KMS-11 (cell line): ENCODE measurements at regions not wholly inside any gene's neighbourhood (a gene's known extent, or its start where the extent isn't known, plus 50 kb on each side); places are given as distances from the start of the nearest gene placed in this dataset.

Experiments
- H2AFZ ChIP-seq: fragments of 200-600 bp; sonication (generic); 2 replicates; pipeline ENCODE4 v1.6.1; 2016; ENCODE audit warnings: antibody characterized with exemption, mixed run types, low read depth
- H3K27ac ChIP-seq: fragments of 200-600 bp; sonication (generic); 2 replicates; pipeline ENCODE4 v1.6.1; 2016; ENCODE audit warnings: mild to moderate bottlenecking, mixed run types
- H3K27me3 ChIP-seq: fragments of 200-600 bp; sonication (generic); 2 replicates; pipeline ENCODE4 v1.6.1; 2017; ENCODE audit warnings: mild to moderate bottlenecking, low read depth, mixed run types, moderate library complexity; ENCODE audit not compliant: insufficient read depth
- H3K36me3 ChIP-seq: fragments of 200-600 bp; sonication (generic); 2 replicates; pipeline ENCODE4 v1.6.1; 2017; ENCODE audit warnings: mild to moderate bottlenecking, mixed run types; ENCODE audit not compliant: insufficient read depth
- H3K4me1 ChIP-seq: fragments of 200-600 bp; sonication (generic); 2 replicates; pipeline ENCODE4 v1.6.1; 2016; ENCODE audit warnings: mild to moderate bottlenecking, low read depth, mixed run types; ENCODE audit not compliant: poor library complexity, severe bottlenecking
- H3K4me2 ChIP-seq: fragments of 200-600 bp; sonication (generic); 2 replicates; pipeline ENCODE4 v1.7.0; 2016; ENCODE audit warnings: mild to moderate bottlenecking, mixed run types
- H3K4me3 ChIP-seq: fragments of 200-600 bp; sonication (generic); IDR thresholded peaks from 2 replicates; pipeline ENCODE4 v1.6.1; 2017; ENCODE audit warnings: low read depth, low read length, mixed read lengths; ENCODE audit not compliant: insufficient read depth
- H3K79me2 ChIP-seq: fragments of 200-600 bp; sonication (generic); 2 replicates; pipeline ENCODE4 v1.6.1; 2016; ENCODE audit warnings: low read depth, mixed run types; ENCODE audit not compliant: insufficient read depth
- H3K9ac ChIP-seq: fragments of 200-600 bp; sonication (generic); 2 replicates; pipeline ENCODE4 v1.6.1; 2016; ENCODE audit warnings: mild to moderate bottlenecking, mixed run types
- H4K20me1 ChIP-seq: fragments of 200-600 bp; sonication (generic); 2 replicates; pipeline ENCODE4 v1.6.1; 2016; ENCODE audit warnings: mild to moderate bottlenecking, mixed run types; ENCODE audit not compliant: insufficient read depth
- CTCF ChIP-seq: fragments of 200-600 bp; sonication (generic); conservative IDR thresholded peaks from 2 replicates; pipeline ENCODE4 v1.6.1; 2017; ENCODE audit warnings: low read depth, mild to moderate bottlenecking, antibody characterized with exemption, low read length, moderate library complexity, mixed read lengths

- H3K27ac ChIP-seq: no peak overlapping the region
- no peaks in the 10 kb centered on the region for H4K20me1 ChIP-seq
- H3K4me1 ChIP-seq: no peaks in the 10 kb centered on the region
- no peaks in the 10 kb centered on the region for H3K36me3 ChIP-seq
- no peak for TF ChIP-seq CTCF
- H3K27me3 ChIP-seq: no peaks in the 10 kb centered on the region
- H3K79me2 ChIP-seq: no peaks in the 10 kb centered on the region
- H3K4me2 ChIP-seq: no peak overlapping the region
- H2AFZ ChIP-seq: no peak overlapping the region
- H3K4me3 ChIP-seq: no peak overlapping the region
- no peak overlapping the region for H3K9ac ChIP-seq
These were observed 265.6 kb downstream of the PHF14 start for GRCh38 chr7:11239316-11239715.

DNA sequence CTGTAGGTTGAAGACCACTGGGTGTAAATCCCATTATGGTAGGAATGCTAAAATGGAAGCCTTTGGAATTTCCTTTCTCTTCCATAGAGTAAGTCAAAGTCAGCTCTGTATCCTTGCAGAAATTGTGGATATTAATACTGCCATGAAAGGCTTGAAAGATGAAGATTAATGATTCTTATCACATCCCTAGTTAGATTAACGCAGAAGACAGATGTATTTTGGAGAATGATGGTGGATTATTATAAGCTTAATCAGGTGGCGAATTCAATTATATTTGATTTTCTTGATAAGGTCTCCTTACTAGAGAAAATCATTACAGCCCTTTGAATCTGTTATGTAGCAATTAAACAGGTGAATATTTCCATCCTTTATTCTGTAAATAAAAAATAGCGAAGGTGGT lies 270.1 kb downstream of the PHF14 start:
- H2AFZ ChIP-seq: no peak overlapping the region
- H3K4me2 ChIP-seq: no peak overlapping the region
- no peaks in the 10 kb centered on the region for H3K36me3 ChIP-seq
- no peaks in the 10 kb centered on the region for H3K4me1 ChIP-seq
- no peak overlapping the region for H3K9ac ChIP-seq
- no peaks in the 10 kb centered on the region for H3K27me3 ChIP-seq
- H3K4me3 ChIP-seq: no peak overlapping the region
- TF ChIP-seq CTCF: no peak
- H3K27ac ChIP-seq: no peak overlapping the region
- no peaks in the 10 kb centered on the region for H3K79me2 ChIP-seq
- H4K20me1 ChIP-seq: no peaks in the 10 kb centered on the region

- H3K36me3 ChIP-seq: no peaks in the 10 kb centered on the region
- no peak overlapping the region for H3K27ac ChIP-seq
- H2AFZ ChIP-seq: no peak overlapping the region
- no peaks in the 10 kb centered on the region for H3K79me2 ChIP-seq
- H3K27me3 ChIP-seq: no peaks in the 10 kb centered on the region
- H3K4me1 ChIP-seq: no peaks in the 10 kb centered on the region
- H4K20me1 ChIP-seq: no peaks in the 10 kb centered on the region
- TF ChIP-seq CTCF: no peak
- no peak overlapping the region for H3K9ac ChIP-seq
- no peak overlapping the region for H3K4me3 ChIP-seq
- no peak overlapping the region for H3K4me2 ChIP-seq
These were observed 270.5 kb downstream of the PHF14 start for GRCh38 chr7:11244149-11244548.

- Histone ChIP-seq H3K9ac (no peak overlapping the region), H3K79me2 (no peaks in the 10 kb centered on the region), H3K27ac (no peak overlapping the region), H3K4me3 (no peak overlapping the region), H2AFZ (no peak overlapping the region), H3K36me3 (no peaks in the 10 kb centered on the region), H4K20me1 (no peaks in the 10 kb centered on the region), H3K4me2 (no peak overlapping the region), H3K27me3 (no peaks in the 10 kb centered on the region), H3K4me1 (no peaks in the 10 kb centered on the region)
- TF ChIP-seq CTCF: no peak
These were observed 273.9 kb downstream of the PHF14 start for GRCh38 chr7:11247545-11247944.

- Histone ChIP-seq H3K79me2 (no peaks in the 10 kb centered on the region), H2AFZ (no peak overlapping the region), H3K4me3 (no peak overlapping the region), H3K4me1 (no peaks in the 10 kb centered on the region), H3K27ac (no peak overlapping the region), H4K20me1 (no peaks in the 10 kb centered on the region), H3K27me3 (no peaks in the 10 kb centered on the region), H3K36me3 (no peaks in the 10 kb centered on the region), H3K9ac (no peak overlapping the region), H3K4me2 (no peak overlapping the region)
- no peak for TF ChIP-seq CTCF
These were observed 277.8 kb downstream of the PHF14 start for GRCh38 chr7:11251436-11251835.
